ENCODE measurements at regions not wholly inside any gene's neighbourhood (a gene's known extent, or its start where the extent isn't known, plus 50 kb on each side); places are given as distances from the start of the nearest gene placed in this dataset.

- WGBS, 4 donors = 62 to 75% (median 63%) methylated on average over 8 of the region's 8 CpGs
- Histone ChIP-seq H3K36me3 (no peaks in the 10 kb centered on the region), H3K4me3 (no peak overlapping the region), H3K4me1 (peaks cover 0 to 6% (median 0%) of the 10 kb centered on the region in 12 donors), H3K27ac (peak overlapping the region in 5 of 12 donors; percentile 2 to 54 (median 29)), H3K27me3 (peaks cover 0 to 2% (median 0%) of the 10 kb centered on the region in 9 donors), H3K9me3 (no peaks in the 10 kb centered on the region)
- peak; percentile 33 to 72 (median 52) for DNase-seq
- ATAC-seq = no peak
- TF ChIP-seq POLR2A (IDR thresholded peaks at IDR 0.05) (no peak), CTCF (IDR thresholded peaks at IDR 0.05) (no peak)
- intact Hi-C loops (cut with DNase I) = no loop called here
Observed at GRCh38 chr2:175476948-175477347, 295.4 kb upstream of the ATP5MC3 start.

GRCh38 chr2:175476374-175476773, 294.9 kb upstream of the ATP5MC3 start:
- H3K4me3 ChIP-seq = no peak overlapping the region
- no peaks in the 10 kb centered on the region for H3K9me3 ChIP-seq
- peaks cover 0 to 6% (median 0%) of the 10 kb centered on the region in 12 donors for H3K4me1 ChIP-seq
- intact Hi-C loops (cut with DNase I) = no loop called here
- H3K27me3 ChIP-seq = peaks cover 0 to 2% (median 0%) of the 10 kb centered on the region in 9 donors
- H3K36me3 ChIP-seq = no peaks in the 10 kb centered on the region
- DNase-seq (no peak), ATAC-seq (no peak)
- WGBS, 4 donors = 75 to 86% (median 84%) methylated on average over 1 of the region's 1 CpG
- TF ChIP-seq POLR2A (IDR thresholded peaks at IDR 0.05) (no peak), CTCF (IDR thresholded peaks at IDR 0.05) (no peak)
- H3K27ac ChIP-seq = peak overlapping the region in 4 of 12 donors; percentile 24 to 54 (median 38)

- no peaks in the 10 kb centered on the region for H3K9me3 ChIP-seq
- peaks cover 0 to 2% (median 0%) of the 10 kb centered on the region in 9 donors for H3K27me3 ChIP-seq
- H3K27ac ChIP-seq = peak overlapping the region in 2 of 12 donors; percentile 24 to 54
- TF ChIP-seq CTCF (IDR thresholded peaks at IDR 0.05) (no peak), POLR2A (IDR thresholded peaks at IDR 0.05) (no peak)
- peaks cover 0 to 6% (median 0%) of the 10 kb centered on the region in 12 donors for H3K4me1 ChIP-seq
- ATAC-seq (no peak), DNase-seq (peak in 3 of 5 donors; percentile 19 to 43 (median 26))
- intact Hi-C loops (cut with DNase I) = no loop called here
- 85 to 90% (median 87%) methylated on average over 6 of the region's 6 CpGs for WGBS, 4 donors
- no peak overlapping the region for H3K4me3 ChIP-seq
- H3K36me3 ChIP-seq = no peaks in the 10 kb centered on the region
Observed at GRCh38 chr2:175475130-175475529, 293.6 kb upstream of the ATP5MC3 start.

- intact Hi-C loops (cut with DNase I) = no loop called here
- no peak overlapping the region for H3K27ac ChIP-seq
- no peaks in the 10 kb centered on the region for H3K36me3 ChIP-seq
- 74 to 81% (median 77%) methylated on average over 7 of the region's 7 CpGs for WGBS, 4 donors
- TF ChIP-seq POLR2A (IDR thresholded peaks at IDR 0.05) (no peak), CTCF (IDR thresholded peaks at IDR 0.05) (no peak)
- H3K4me3 ChIP-seq = no peak overlapping the region
- H3K27me3 ChIP-seq = no peaks in the 10 kb centered on the region
- H3K4me1 ChIP-seq = peaks cover 0 to 3% (median 0%) of the 10 kb centered on the region in 12 donors
- DNase-seq (no peak), ATAC-seq (no peak)
- H3K9me3 ChIP-seq = no peaks in the 10 kb centered on the region
Observed at GRCh38 chr2:175468431-175469098, 287.1 kb upstream of the ATP5MC3 start.
